GM13977 (cell line): ENCODE measurements at regions not wholly inside any gene's neighbourhood (a gene's known extent, or its start where the extent isn't known, plus 50 kb on each side); places are given as distances from the start of the nearest gene placed in this dataset.

Source experiments
- DNase-seq: peaks from one replicate; pipeline ENCODE4 v3.0.0; 2012; ENCODE audit warnings: low spot score
- in situ Hi-C: fragments of 300-500 bp; cut with MboI; formaldehyde crosslinking; loops from one replicate; pipeline ENCODE4 v1.12.0; 2022; ENCODE audit warnings: low sequenced_read_pairs, low pct_unique_long_range_greater_than_20kb, mixed read lengths, inconsistent platforms; ENCODE audit not compliant: unreplicated experiment
- TF ChIP-seq, protein P1 (sequence below): IDR thresholded peaks from 2 replicates; pipeline ENCODE4 v1.5.1; 2012; ENCODE audit warnings: mild to moderate bottlenecking, control low read depth; ENCODE audit not compliant: insufficient read depth; ENCODE audit errors: extremely low read depth, missing control alignments

DNA sequence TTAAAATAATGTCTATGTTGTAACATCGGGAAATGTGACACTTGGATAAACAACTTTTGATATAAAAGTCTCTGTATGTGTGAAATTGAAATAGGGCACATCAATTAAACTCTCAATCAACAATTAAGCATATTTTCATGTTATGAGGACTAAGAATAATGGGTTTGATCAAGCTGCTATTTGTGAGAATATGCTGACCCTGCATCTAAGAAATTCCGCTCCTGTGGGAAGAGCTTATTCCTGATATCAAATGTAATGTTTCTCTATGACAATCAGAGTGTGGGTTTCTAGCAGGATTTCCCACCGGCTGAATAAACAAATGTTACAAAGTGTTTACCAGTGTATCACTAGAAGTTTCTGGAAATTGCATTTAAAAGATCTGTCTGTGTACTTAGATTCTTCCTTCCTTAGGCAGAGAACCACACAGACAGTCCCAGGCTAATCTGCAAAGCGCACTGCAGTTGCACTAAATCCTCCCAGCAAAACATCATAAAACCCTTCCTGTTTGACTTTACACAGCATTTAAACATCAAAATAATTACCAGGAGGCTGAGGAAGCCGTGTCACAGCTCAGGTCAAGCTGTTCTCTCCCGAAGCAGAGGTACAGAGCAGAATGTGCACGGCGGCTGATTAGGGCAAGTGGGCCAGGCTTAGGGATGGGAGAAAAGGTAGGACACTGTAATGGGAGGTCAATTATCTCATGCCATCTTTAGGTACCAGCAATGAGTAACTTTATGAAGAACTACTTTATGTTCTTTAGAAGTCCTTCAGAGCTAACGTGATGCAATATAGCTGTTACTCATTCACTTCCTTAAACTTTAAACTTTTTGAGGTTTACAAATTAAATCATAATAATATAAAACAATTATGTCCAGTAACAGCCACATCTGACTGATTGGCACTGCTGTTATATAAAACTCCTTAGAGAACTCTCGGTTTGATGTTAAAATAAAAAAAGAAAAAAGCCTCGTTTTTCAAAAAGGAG, 109.1 kb upstream of the CTTNBP2 start:
- DNase-seq: no peak
- in situ Hi-C loops: no loop called here
- TF ChIP-seq, protein P1, sequence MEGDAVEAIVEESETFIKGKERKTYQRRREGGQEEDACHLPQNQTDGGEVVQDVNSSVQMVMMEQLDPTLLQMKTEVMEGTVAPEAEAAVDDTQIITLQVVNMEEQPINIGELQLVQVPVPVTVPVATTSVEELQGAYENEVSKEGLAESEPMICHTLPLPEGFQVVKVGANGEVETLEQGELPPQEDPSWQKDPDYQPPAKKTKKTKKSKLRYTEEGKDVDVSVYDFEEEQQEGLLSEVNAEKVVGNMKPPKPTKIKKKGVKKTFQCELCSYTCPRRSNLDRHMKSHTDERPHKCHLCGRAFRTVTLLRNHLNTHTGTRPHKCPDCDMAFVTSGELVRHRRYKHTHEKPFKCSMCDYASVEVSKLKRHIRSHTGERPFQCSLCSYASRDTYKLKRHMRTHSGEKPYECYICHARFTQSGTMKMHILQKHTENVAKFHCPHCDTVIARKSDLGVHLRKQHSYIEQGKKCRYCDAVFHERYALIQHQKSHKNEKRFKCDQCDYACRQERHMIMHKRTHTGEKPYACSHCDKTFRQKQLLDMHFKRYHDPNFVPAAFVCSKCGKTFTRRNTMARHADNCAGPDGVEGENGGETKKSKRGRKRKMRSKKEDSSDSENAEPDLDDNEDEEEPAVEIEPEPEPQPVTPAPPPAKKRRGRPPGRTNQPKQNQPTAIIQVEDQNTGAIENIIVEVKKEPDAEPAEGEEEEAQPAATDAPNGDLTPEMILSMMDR: no peak

DNA sequence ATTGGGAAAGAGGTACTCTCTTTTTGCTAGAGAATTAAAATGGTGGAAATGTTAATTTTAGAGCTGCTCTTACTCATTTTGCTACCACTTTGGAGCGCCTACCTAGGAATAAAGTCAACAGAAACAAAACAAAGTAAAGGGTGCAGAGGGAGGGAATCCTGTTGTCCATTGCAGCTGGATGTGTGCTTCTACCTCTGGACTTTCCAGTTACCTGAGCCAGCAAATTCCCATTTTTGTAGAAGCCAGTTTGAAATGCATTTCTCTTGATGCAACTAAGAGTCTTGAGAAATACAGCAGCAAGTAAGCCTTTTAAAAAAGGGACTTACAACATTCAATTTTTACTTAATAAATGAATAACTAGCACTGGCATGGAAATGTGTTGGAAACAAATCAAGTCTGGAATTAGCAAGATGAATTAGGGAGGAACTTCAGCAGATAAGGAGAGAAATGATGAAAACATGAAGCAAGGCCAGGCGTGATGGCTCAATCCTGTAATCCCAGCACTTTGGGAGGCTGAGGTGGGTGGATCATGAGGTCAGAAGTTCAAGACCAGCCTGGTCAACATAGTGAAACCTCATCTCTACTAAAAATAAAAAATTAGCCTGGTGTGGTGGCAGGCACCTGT, 113.5 kb upstream of the CTTNBP2 start:
- TF ChIP-seq, protein P1: no peak
- in situ Hi-C loops: no loop called here
- no peak for DNase-seq

DNA sequence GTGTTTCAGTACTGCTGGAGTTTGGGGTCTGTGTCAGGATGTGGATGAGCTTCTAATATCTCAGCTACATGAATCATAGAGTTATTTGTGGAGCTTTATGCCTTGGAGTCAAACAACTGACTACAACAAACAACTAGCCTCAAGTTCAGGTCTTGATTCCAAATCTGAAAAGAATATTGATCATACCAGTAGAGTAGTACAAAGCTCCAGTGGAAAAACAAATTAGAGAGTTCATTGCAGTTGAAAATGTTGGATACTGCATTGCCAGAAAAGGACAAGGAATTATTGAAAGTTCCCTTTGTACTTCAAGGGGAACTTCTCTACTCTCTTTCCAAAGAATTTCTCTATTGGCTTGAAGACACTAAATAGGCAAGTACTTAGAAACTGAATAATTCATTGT, 117.6 kb upstream of the CTTNBP2 start:
- TF ChIP-seq, protein P1: no peak
- no peak for DNase-seq
- in situ Hi-C loops: no loop called here

DNA sequence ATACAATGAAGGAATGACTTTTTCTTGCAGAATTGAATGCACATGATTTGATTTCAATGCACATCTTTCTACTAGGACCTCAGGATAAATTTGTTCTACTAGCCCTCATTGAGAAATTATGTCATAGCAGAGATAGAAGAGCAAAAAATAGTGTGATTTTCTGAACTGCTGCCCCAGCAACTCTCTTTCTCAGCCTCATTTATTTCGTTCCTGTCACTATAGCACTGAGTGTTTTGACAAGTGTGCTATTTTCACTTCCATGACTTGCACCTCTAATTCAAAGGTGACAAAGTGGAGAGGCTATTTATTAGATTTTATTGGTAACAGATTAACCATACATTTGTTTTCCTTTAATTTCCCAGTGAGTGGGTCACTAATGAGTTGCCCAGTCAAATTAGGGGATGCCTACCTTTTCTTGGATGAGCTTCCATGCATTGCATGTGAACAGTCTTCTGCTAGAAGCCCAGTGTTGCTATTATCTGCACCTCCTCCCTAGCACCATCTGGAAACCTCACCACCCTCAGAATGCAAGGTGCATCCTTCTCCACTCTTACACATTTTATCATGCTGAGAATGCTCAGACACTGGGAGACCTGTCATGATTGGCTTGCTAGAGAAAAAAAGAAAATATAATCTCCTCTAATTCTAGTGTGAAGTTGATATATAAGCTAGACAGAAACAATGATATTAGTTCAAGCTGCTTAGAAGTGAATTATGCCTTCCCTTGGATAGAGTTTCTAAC, 119.6 kb upstream of the CTTNBP2 start:
- in situ Hi-C loops: no loop called here
- TF ChIP-seq, protein P1: no peak
- no peak for DNase-seq

DNA sequence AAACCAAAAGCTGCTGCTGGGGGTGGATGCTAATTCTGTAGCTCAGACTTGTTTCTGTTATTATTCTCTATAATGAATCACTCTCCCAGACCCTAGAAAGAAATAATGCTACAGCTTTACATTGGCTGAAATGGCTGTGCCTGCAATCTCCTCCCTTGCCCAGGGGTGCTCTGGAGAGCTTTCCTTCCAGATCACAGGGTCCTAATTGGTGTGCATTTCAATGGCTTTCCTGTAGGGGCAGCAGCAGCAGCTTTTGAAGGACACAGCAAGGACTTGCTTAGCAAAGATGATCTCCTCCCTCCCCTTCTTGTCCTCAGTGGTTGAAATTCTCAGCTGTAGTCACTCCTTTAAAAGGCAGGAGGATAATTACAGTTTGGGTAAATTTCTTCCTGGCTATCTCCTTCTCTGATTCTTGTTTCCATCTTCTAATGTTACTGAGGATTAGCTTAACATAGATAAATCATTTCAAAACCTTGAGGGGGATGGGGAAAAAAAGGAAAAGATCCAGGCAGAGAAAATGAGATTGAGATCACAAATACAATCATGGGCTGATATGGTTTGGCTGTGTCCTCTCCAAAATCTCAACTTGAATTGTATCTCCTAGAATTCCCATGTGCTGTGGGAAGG, 120.2 kb upstream of the CTTNBP2 start:
- DNase-seq: peak; percentile 28
- TF ChIP-seq, protein P1: peak; percentile 61
- in situ Hi-C loops: no loop called here
